ENCODE measurements at regions not wholly inside any gene's neighbourhood (a gene's known extent, or its start where the extent isn't known, plus 50 kb on each side); places are given as distances from the start of the nearest gene placed in this dataset.

DNA sequence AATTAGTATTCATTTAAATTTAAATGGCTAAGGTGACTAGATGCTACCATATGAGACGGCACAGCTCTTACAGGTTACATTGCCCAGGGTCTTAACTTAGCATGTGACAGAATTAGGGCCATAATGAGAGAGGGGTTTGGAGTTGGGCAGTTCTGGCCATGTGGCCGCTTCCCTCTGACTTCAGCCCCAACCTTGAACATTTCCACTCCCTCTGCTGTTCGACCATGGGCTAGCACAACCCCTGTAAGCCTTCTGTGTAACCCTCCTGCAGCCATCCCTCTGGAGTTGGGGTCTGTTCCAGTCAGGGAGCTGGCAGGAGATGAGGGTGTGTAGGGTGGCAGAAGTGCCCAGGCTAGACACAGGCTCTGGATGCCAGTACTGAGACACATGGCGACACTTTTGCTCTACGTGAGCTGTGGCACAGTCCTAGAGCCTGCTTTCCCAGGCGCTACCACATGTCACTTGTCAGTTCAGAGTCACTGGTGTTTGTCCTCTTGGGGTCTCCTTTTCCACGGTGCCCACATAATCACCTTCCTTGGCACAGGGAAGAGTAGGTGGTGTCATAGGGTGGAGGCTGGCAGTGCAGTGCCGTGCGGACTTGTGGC, 128.7 kb upstream of the PITX1 start:
- no peak overlapping the region for H3K27ac ChIP-seq (ENCODE audit: low read depth, low read length, severe bottlenecking)
- H3K9me3 ChIP-seq (ENCODE audit: control insufficient read depth, low read length) = peaks cover 18% of the 10 kb centered on the region
- no peaks in the 10 kb centered on the region for H3K36me3 ChIP-seq (ENCODE audit: control insufficient read depth, insufficient read depth, low read length)
- H3K4me3 ChIP-seq (ENCODE audit: extremely low read depth, insufficient read depth, low read length, poor library complexity, severe bottlenecking) = no peak overlapping the region
- WGBS, 2 experiments (ENCODE audit: insufficient coverage in 2 of 2) = 72 to 76% methylated on average over 3 to 6 of the region's 9 CpGs
- peaks cover 9% of the 10 kb centered on the region for H3K4me1 ChIP-seq (ENCODE audit: control insufficient read depth, insufficient read depth, low read length, poor library complexity, severe bottlenecking)

GRCh38 chr5:135161221-135161620, 127.2 kb upstream of the PITX1 start:
- Histone ChIP-seq H3K9me3 (ENCODE audit: control insufficient read depth, low read length) (peaks cover 18% of the 10 kb centered on the region), H3K4me1 (ENCODE audit: control insufficient read depth, insufficient read depth, low read length, poor library complexity, severe bottlenecking) (peaks cover 9% of the 10 kb centered on the region), H3K36me3 (ENCODE audit: control insufficient read depth, insufficient read depth, low read length) (no peaks in the 10 kb centered on the region), H3K4me3 (ENCODE audit: extremely low read depth, insufficient read depth, low read length, poor library complexity, severe bottlenecking) (no peak overlapping the region), H3K27ac (ENCODE audit: low read depth, low read length, severe bottlenecking) (no peak overlapping the region)
- WGBS, 2 experiments (ENCODE audit: insufficient coverage in 2 of 2) = no CpG with 5 or more reads among the region's 1 CpG

DNA sequence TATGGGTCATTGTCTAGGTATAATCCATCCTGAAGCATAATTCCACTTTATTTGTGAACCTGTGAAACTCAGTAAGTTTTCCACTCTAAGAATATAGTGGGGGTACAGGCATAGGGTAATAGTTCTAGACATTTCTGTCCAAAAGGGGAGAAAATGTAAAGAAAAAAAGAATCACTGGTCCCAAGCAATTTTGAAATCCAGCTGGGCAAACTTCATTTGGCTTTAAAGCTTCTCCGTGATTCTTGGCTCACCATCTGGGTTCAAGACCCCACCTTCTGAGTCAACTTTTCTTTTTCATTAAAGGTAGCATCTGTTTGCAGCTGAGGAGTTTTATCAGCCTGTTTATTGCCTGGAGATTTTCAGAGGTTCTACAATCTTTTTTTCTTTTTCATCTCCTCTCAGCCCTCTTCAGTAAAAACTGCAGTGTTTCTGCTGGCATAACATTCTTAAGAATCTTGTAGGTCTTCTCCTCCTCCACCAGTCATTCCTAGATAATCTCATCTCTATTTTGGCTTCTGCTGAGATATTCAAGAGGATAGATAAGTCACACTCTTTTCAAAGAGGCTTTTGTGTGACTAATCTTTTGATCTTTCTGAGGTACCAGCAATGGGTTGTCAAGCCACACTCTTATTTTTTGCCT, 126.1 kb upstream of the PITX1 start:
- Histone ChIP-seq H3K9me3 (ENCODE audit: control insufficient read depth, low read length) (peaks cover 18% of the 10 kb centered on the region), H3K36me3 (ENCODE audit: control insufficient read depth, insufficient read depth, low read length) (no peaks in the 10 kb centered on the region), H3K4me1 (ENCODE audit: control insufficient read depth, insufficient read depth, low read length, poor library complexity, severe bottlenecking) (peaks cover 9% of the 10 kb centered on the region), H3K4me3 (ENCODE audit: extremely low read depth, insufficient read depth, low read length, poor library complexity, severe bottlenecking) (no peak overlapping the region), H3K27ac (ENCODE audit: low read depth, low read length, severe bottlenecking) (peak overlapping the region; percentile 5)
- 86 to 100% methylated on average over 1 of the region's 1 CpG for WGBS, 2 experiments (ENCODE audit: insufficient coverage in 2 of 2)

- H3K4me3 ChIP-seq (ENCODE audit: extremely low read depth, insufficient read depth, low read length, poor library complexity, severe bottlenecking) = no peak overlapping the region
- H3K27ac ChIP-seq (ENCODE audit: low read depth, low read length, severe bottlenecking) = peak overlapping the region; percentile 5
- no CpG with 5 or more reads among the region's 1 CpG for WGBS, 2 experiments (ENCODE audit: insufficient coverage in 2 of 2)
- peaks cover 9% of the 10 kb centered on the region for H3K4me1 ChIP-seq (ENCODE audit: control insufficient read depth, insufficient read depth, low read length, poor library complexity, severe bottlenecking)
- peaks cover 18% of the 10 kb centered on the region for H3K9me3 ChIP-seq (ENCODE audit: control insufficient read depth, low read length)
- no peaks in the 10 kb centered on the region for H3K36me3 ChIP-seq (ENCODE audit: control insufficient read depth, insufficient read depth, low read length)
Measured at GRCh38 chr5:135159626-135160025, 125.6 kb upstream of the PITX1 start.

GRCh38 chr5:135158982-135159381, 125.0 kb upstream of the PITX1 start:
- peaks cover 9% of the 10 kb centered on the region for H3K4me1 ChIP-seq (ENCODE audit: control insufficient read depth, insufficient read depth, low read length, poor library complexity, severe bottlenecking)
- no CpG with 5 or more reads among the region's 4 CpGs for WGBS, 2 experiments (ENCODE audit: insufficient coverage in 2 of 2)
- peaks cover 18% of the 10 kb centered on the region for H3K9me3 ChIP-seq (ENCODE audit: control insufficient read depth, low read length)
- H3K36me3 ChIP-seq (ENCODE audit: control insufficient read depth, insufficient read depth, low read length) = no peaks in the 10 kb centered on the region
- H3K27ac ChIP-seq (ENCODE audit: low read depth, low read length, severe bottlenecking) = no peak overlapping the region
- no peak overlapping the region for H3K4me3 ChIP-seq (ENCODE audit: extremely low read depth, insufficient read depth, low read length, poor library complexity, severe bottlenecking)

GRCh38 chr5:135158314-135158697, 124.3 kb upstream of the PITX1 start:
- Histone ChIP-seq H3K4me1 (ENCODE audit: control insufficient read depth, insufficient read depth, low read length, poor library complexity, severe bottlenecking) (peaks cover 9% of the 10 kb centered on the region), H3K36me3 (ENCODE audit: control insufficient read depth, insufficient read depth, low read length) (no peaks in the 10 kb centered on the region), H3K4me3 (ENCODE audit: extremely low read depth, insufficient read depth, low read length, poor library complexity, severe bottlenecking) (no peak overlapping the region), H3K9me3 (ENCODE audit: control insufficient read depth, low read length) (peaks cover 18% of the 10 kb centered on the region), H3K27ac (ENCODE audit: low read depth, low read length, severe bottlenecking) (no peak overlapping the region)
- whole genome bisulfite sequencing, 2 experiments (ENCODE audit: insufficient coverage in 2 of 2) = 100% methylated on average over 1 of the region's 1 CpG; no CpG with 5 or more reads in 1 of the 2 experiments

DNA sequence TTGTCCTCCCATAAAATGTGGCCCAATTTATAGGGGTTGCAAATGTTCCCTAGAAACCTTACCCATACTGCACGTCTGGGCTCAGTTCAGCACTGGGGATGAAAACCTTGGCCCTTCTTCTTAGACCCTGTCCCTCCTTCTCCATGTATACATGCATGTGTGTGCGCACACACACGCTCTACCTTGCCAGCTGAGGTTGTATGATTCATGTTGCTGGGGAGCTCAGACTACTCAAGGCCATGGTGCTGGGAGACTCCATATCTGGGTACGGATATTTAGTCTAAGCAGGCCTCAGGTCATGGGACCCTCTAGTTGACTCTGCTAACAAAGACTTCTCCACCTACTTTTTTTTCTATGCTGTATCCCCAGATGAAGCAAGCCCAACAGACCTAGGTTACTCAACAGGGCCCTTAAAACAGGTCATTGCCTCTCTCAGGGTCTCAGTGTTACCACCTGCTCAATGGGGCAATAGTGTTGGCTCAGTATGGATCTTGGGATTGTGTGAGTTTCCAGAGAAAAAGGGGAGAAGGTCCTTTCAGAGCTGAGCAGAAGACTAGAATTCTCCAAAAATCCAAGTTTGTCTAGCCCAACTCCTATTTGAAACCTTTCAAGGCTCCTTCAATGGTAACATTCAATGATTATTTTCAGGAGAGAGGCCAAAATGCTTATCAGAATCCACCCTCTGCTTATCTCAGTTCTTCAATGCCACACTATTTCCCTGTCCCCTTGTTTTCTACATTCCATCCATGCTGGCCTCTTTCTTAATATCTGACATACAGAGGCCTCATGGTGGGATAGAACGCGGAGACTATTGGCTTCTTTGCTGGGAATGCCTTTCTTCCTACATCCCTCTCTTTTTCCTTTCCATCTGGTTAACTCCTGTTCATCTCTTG, 123.6 kb upstream of the PITX1 start:
- peaks cover 9% of the 10 kb centered on the region for H3K4me1 ChIP-seq (ENCODE audit: control insufficient read depth, insufficient read depth, low read length, poor library complexity, severe bottlenecking)
- WGBS, 2 experiments (ENCODE audit: insufficient coverage in 2 of 2) = 86 to 93% methylated on average over 4 to 5 of the region's 6 CpGs
- peaks cover 18% of the 10 kb centered on the region for H3K9me3 ChIP-seq (ENCODE audit: control insufficient read depth, low read length)
- no peak overlapping the region for H3K27ac ChIP-seq (ENCODE audit: low read depth, low read length, severe bottlenecking)
- no peak overlapping the region for H3K4me3 ChIP-seq (ENCODE audit: extremely low read depth, insufficient read depth, low read length, poor library complexity, severe bottlenecking)
- H3K36me3 ChIP-seq (ENCODE audit: control insufficient read depth, insufficient read depth, low read length) = no peaks in the 10 kb centered on the region

GRCh38 chr5:135156715-135157404, 122.8 kb upstream of the PITX1 start:
- Histone ChIP-seq H3K27ac (ENCODE audit: low read depth, low read length, severe bottlenecking) (no peak overlapping the region), H3K9me3 (ENCODE audit: control insufficient read depth, low read length) (peaks cover 18% of the 10 kb centered on the region), H3K4me3 (ENCODE audit: extremely low read depth, insufficient read depth, low read length, poor library complexity, severe bottlenecking) (no peak overlapping the region), H3K36me3 (ENCODE audit: control insufficient read depth, insufficient read depth, low read length) (no peaks in the 10 kb centered on the region), H3K4me1 (ENCODE audit: control insufficient read depth, insufficient read depth, low read length, poor library complexity, severe bottlenecking) (peaks cover 9% of the 10 kb centered on the region)
- 93 to 95% methylated on average over 8 of the region's 11 CpGs for whole genome bisulfite sequencing, 2 experiments (ENCODE audit: insufficient coverage in 2 of 2)

DNA sequence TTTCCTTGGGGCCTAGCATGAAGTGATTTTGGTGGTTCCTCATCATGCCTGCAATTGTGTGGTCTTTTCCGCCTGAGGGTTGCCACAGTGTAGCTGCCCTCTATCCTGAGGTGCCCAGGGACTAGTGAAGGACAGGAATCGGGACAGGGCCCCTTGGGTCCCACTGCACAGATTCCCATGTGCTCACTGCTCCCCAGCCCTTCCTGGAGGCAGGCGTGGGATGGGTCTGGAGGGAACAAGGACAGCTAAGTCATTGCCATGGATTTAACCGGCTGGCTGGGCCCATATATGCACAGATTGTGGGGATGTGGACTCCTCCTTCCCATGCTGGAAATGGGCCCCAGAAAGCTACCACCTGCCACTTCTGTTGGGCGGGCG, 122.3 kb upstream of the PITX1 start:
- Histone ChIP-seq H3K4me3 (ENCODE audit: extremely low read depth, insufficient read depth, low read length, poor library complexity, severe bottlenecking) (no peak overlapping the region), H3K36me3 (ENCODE audit: control insufficient read depth, insufficient read depth, low read length) (no peaks in the 10 kb centered on the region), H3K4me1 (ENCODE audit: control insufficient read depth, insufficient read depth, low read length, poor library complexity, severe bottlenecking) (peaks cover 9% of the 10 kb centered on the region), H3K9me3 (ENCODE audit: control insufficient read depth, low read length) (peaks cover 18% of the 10 kb centered on the region), H3K27ac (ENCODE audit: low read depth, low read length, severe bottlenecking) (no peak overlapping the region)
- 96 to 97% methylated on average over 5 of the region's 6 CpGs for WGBS, 2 experiments (ENCODE audit: insufficient coverage in 2 of 2)

- Histone ChIP-seq H3K9me3 (ENCODE audit: control insufficient read depth, low read length) (peaks cover 18% of the 10 kb centered on the region), H3K36me3 (ENCODE audit: control insufficient read depth, insufficient read depth, low read length) (no peaks in the 10 kb centered on the region), H3K4me3 (ENCODE audit: extremely low read depth, insufficient read depth, low read length, poor library complexity, severe bottlenecking) (no peak overlapping the region), H3K27ac (ENCODE audit: low read depth, low read length, severe bottlenecking) (no peak overlapping the region), H3K4me1 (ENCODE audit: control insufficient read depth, insufficient read depth, low read length, poor library complexity, severe bottlenecking) (peaks cover 9% of the 10 kb centered on the region)
- WGBS, 2 experiments (ENCODE audit: insufficient coverage in 2 of 2) = 85 to 89% methylated on average over 4 of the region's 4 CpGs
Measured at GRCh38 chr5:135155616-135156214, 121.7 kb upstream of the PITX1 start.
